Pancreas (tissue), 10 donors: ENCODE measurements at regions not wholly inside any gene's neighbourhood (a gene's known extent, or its start where the extent isn't known, plus 50 kb on each side); places are given as distances from the start of the nearest gene placed in this dataset.

Source experiments
- ATAC-seq, 4 donors: fragments of 200-7000 bp; cut with Tn5 transposase; one replicate each; pipeline versions ENCODE4 v1.8.0 to v1.9.1; 2020; ENCODE audit warnings: mild to moderate bottlenecking in 4 of 4, moderate library complexity in 4 of 4
- DNase-seq, 6 donors: peaks; one replicate each; pipeline ENCODE4 v3.0.0-alpha.2; 2020
- FAIRE-seq: peaks from 2 replicates; lab custom pipeline; 2012; peaks lifted over from hg19 to GRCh38; lab: Jason Lieb, UNC
- H3K27ac ChIP-seq, 4 donors: fragments of 200-600 bp; sonication (generic); 1 replicate in 3 of 4; 2 replicates in 1 of 4; pipeline versions ENCODE4 v1.5.0 to v1.8.0; 2020
- H3K27me3 ChIP-seq, 4 donors: fragments of 200-600 bp; one replicate each; pipeline ENCODE4 v1.8.0; 2021
- H3K36me3 ChIP-seq, 3 donors: fragments of 200-600 bp; sonication (generic) in 1 of 3; one replicate each; pipeline versions ENCODE4 v1.5.0 to v1.8.0; 2020 to 2021
- H3K4me1 ChIP-seq, 3 donors: fragments of 200-600 bp; one replicate each; pipeline ENCODE4 v1.8.0; 2021
- H3K4me3 ChIP-seq, 4 donors: fragments of 200-600 bp; sonication (generic) in 2 of 4; one replicate each; pipeline versions ENCODE4 v1.5.0 to v1.8.0; 2020 to 2021
- H3K9me3 ChIP-seq, 4 donors: fragments of 200-600 bp; one replicate each; pipeline ENCODE4 v1.8.0; 2021
- WGBS, 2 donors: extraction: QIAGEN DNeasy Blood & Tissue Kit; methylation state at CpG; one replicate each; pipeline ENCODE4 v1.1.7; 2013; 5-methylcytosine and 5-hydroxymethylcytosine counted together
- intact Hi-C, 3 donors: fragments of 100-400 bp; cut with DNase I; formaldehyde crosslinking; loops; one replicate each; pipeline versions ENCODE4 v1.11.1 to v1.14.2; 2022
- TF ChIP-seq, protein P1 (sequence below), 4 donors: fragments of 200-600 bp; sonication (generic) in 3 of 4; IDR thresholded peaks; one replicate each; pipeline versions ENCODE4 v1.5.0 to v1.8.0; 2021; ENCODE audit warnings: antibody characterized with exemption in 4 of 4
- donor health status: healthy with polysubstance abuse.
- donor health status: DM: no; HTN: no; CAD: no; lungs with moderate emphysema.
- donor health status: DM: no; HTN: no; CAD: no.
- donor health status: control.
- donor health status: control.
- donor health status: Bipolar disorder and iron deficiency.
- donor health status: DM: yes; HTN: yes; CAD: no.
- donor health status: DM: no; HTN: no; CAD: no.
- donor health status: DM: no; HTN: no; CAD: no.
- donor health status: DM: yes; HTN: yes; CAD: no.

DNA sequence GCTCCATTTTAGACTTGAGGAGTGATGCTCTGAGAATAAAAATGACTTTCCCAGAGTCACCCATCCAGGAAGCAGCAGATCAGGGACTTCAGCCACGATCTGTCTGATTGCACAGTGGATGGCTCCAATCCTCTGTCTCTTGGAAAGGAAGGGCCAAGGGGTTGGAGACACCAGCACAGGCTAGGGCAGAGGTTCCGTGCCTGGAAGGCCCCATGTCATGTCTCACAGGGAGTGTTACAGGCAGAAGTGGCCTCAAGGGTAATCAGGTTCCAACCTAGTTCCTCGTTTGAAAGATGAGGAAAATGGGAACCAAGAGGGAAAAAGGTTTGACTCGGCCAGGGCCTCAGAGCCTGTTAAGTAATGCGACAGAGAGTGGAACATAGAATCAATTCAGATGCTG, 160.0 kb downstream of the EFNB1 start:
- no peak for FAIRE-seq
- Histone ChIP-seq H3K4me1 (peaks cover 0 to 6% (median 0%) of the 10 kb centered on the region in 3 donors), H3K4me3 (no peak overlapping the region), H3K27me3 (peaks cover 0 to 4% (median 0%) of the 10 kb centered on the region in 4 donors), H3K36me3 (no peaks in the 10 kb centered on the region), H3K9me3 (no peaks in the 10 kb centered on the region), H3K27ac (no peak overlapping the region)
- TF ChIP-seq, protein P1, sequence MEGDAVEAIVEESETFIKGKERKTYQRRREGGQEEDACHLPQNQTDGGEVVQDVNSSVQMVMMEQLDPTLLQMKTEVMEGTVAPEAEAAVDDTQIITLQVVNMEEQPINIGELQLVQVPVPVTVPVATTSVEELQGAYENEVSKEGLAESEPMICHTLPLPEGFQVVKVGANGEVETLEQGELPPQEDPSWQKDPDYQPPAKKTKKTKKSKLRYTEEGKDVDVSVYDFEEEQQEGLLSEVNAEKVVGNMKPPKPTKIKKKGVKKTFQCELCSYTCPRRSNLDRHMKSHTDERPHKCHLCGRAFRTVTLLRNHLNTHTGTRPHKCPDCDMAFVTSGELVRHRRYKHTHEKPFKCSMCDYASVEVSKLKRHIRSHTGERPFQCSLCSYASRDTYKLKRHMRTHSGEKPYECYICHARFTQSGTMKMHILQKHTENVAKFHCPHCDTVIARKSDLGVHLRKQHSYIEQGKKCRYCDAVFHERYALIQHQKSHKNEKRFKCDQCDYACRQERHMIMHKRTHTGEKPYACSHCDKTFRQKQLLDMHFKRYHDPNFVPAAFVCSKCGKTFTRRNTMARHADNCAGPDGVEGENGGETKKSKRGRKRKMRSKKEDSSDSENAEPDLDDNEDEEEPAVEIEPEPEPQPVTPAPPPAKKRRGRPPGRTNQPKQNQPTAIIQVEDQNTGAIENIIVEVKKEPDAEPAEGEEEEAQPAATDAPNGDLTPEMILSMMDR (IDR thresholded peaks at IDR 0.05) = no peak
- no peak for ATAC-seq
- 58 to 95% methylated on average over 5 of the region's 5 CpGs for WGBS, 2 donors
- no peak for DNase-seq
- intact Hi-C loops = no loop called here

DNA sequence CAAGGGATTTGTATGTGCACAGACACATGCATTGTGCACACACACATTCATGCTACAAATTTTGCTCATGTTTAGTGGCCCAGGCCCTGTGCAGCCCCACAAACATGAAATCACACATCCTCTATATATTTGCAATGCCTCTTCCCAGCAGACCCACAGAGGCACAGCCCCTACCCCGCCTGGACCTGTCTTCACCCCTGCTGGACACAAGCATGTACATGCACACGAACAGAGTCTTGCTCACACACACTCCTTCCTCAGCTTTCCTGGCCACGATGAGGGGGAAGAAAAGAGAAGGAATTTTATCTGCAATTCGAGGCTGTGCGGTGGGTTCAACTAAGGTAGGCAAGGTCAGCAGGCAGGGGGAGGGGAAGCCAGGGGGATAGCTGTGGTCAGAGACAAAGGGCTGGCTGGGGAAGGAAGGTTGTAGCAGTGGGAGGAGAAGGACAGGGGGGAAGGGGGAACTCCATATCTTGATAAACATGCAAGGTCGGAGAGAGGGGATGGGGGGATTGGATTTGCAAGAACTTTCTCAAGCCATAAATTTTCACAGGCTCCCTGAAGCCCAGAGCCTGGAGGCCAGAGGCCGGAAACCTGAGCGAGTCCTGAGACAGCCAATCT, 156.4 kb downstream of the EFNB1 start:
- no peak overlapping the region for H3K27ac ChIP-seq
- no peaks in the 10 kb centered on the region for H3K36me3 ChIP-seq
- H3K27me3 ChIP-seq = peaks cover 0 to 4% (median 0%) of the 10 kb centered on the region in 4 donors
- DNase-seq (no peak), ATAC-seq (no peak), FAIRE-seq (no peak)
- H3K4me1 ChIP-seq = peaks cover 0 to 5% (median 0%) of the 10 kb centered on the region in 3 donors
- H3K9me3 ChIP-seq = no peaks in the 10 kb centered on the region
- no peak overlapping the region for H3K4me3 ChIP-seq
- intact Hi-C loops = no loop called here
- TF ChIP-seq, protein P1 (IDR thresholded peaks at IDR 0.05) = no peak
- 65 to 76% methylated on average over 8 of the region's 8 CpGs for WGBS, 2 donors

DNA sequence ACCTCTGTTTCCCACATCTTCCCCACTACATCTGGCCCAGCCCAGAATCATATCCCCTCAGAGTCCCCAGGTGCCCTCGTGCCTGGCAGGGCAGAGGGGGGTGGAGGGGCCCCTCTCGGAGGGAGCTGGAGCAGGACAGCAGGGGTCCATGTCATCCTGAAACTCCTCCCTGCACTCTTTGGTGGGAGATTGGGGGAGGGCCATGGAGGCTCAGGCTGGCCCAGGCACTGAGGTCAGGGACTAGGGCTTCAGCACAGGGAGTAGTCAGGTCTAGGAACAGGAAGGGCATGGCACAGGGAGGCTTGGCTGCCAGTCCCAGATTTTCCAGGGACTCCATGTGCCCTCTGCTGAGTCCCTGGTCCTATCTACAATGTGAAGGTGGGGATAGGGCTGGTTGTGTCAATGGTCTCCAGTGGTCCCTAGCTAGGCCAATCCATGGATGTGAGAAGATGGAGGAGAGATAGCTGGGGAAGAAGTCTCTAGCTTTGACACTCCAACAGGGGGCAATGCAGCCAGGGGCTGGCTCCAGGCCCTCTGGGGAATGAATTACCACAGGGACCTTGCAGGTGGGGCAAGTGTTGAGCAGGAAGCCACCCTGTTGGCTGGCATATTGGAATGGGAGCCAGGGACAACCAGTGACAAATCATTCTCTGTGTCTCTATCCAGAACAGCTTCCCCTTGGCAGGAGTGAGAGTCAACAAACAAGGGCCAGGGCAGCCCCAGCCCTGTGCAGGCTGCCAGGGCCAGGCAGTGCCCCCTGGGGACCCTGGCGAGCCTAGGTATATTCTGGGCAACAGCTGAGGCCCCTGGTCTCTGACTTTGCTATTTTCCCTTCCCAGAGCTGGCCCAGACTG, 154.4 kb downstream of the EFNB1 start:
- TF ChIP-seq, protein P1 (IDR thresholded peaks at IDR 0.05) = no peak
- no peaks in the 10 kb centered on the region for H3K36me3 ChIP-seq
- no peak overlapping the region for H3K4me3 ChIP-seq
- ATAC-seq (peak in 3 of 4 donors; percentile 50 to 77 (median 52)), FAIRE-seq (no peak), DNase-seq (peak in 1 of 6 donors; percentile 31)
- WGBS, 2 donors = 89 to 90% methylated on average over 3 of the region's 3 CpGs
- intact Hi-C loops = no loop called here
- peaks cover 0 to 4% (median 0%) of the 10 kb centered on the region in 4 donors for H3K27me3 ChIP-seq
- H3K27ac ChIP-seq = no peak overlapping the region
- no peaks in the 10 kb centered on the region for H3K4me1 ChIP-seq
- no peaks in the 10 kb centered on the region for H3K9me3 ChIP-seq

DNA sequence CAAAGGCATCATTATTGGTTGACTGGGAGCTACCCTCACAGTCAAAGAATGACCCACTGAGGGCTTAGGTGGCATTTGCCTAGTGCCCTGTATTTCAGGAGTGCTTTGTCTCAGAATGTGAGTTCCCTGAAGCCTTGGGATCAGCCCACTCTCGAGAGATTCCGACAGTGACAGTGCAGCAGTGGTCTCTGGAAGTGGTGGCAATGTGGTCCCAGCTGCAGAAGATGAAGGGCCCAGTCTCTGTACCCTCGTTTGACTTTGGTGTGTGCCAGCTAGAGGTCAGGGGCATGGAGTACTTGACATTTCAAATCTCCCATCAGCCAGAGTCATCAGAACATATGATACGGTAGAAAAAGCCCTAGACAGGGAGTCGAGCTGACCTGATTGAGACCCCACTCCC, 153.7 kb downstream of the EFNB1 start:
- Histone ChIP-seq H3K9me3 (no peaks in the 10 kb centered on the region), H3K36me3 (no peaks in the 10 kb centered on the region), H3K27me3 (peaks cover 0 to 4% (median 0%) of the 10 kb centered on the region in 4 donors), H3K4me3 (no peak overlapping the region), H3K27ac (no peak overlapping the region), H3K4me1 (no peaks in the 10 kb centered on the region)
- DNase-seq (no peak), ATAC-seq (no peak), FAIRE-seq (no peak)
- intact Hi-C loops = no loop called here
- 78 to 79% methylated on average over 5 of the region's 5 CpGs for WGBS, 2 donors
- TF ChIP-seq, protein P1 (IDR thresholded peaks at IDR 0.05) = no peak
